Thyroid gland (tissue), 4 donors: ENCODE measurements at regions not wholly inside any gene's neighbourhood (a gene's known extent, or its start where the extent isn't known, plus 50 kb on each side); places are given as distances from the start of the nearest gene placed in this dataset.

Experiments
- DNase-seq, 2 donors: peaks; one replicate each; pipeline ENCODE4 v3.0.0-alpha.2; 2019
- H3K27ac ChIP-seq, 3 donors: fragments of 200-600 bp; sonication (generic); 1 replicate in 2 of 3; 2 replicates in 1 of 3; pipeline ENCODE4 v1.5.1; 2016 to 2019; ENCODE audit warnings: mild to moderate bottlenecking in 1 of 3, moderate library complexity in 1 of 3
- H3K27me3 ChIP-seq: fragments of 200-600 bp; sonication (generic); one replicate; pipeline ENCODE4 v1.5.1; 2019
- H3K36me3 ChIP-seq, 2 donors: fragments of 200-600 bp; sonication (generic); one replicate each; pipeline ENCODE4 v1.5.1; 2016 to 2019
- H3K4me1 ChIP-seq, 2 donors: fragments of 200-600 bp; sonication (generic); one replicate each; pipeline ENCODE4 v1.5.1; 2017 to 2019
- H3K4me3 ChIP-seq, 3 donors: fragments of 200-600 bp; sonication (generic); replicated peaks in 1 of 3; 1 replicate in 2 of 3; 2 replicates in 1 of 3; pipeline ENCODE4 v1.5.1; 2016; ENCODE audit warnings: mild to moderate bottlenecking in 1 of 3
- H3K9me3 ChIP-seq: fragments of 200-600 bp; sonication (generic); one replicate; pipeline ENCODE4 v1.5.1; 2017
- POLR2A ChIP-seq, 2 donors: fragments of 450-650 bp; IDR thresholded peaks; one replicate each; pipeline ENCODE4 v1.6.1; 2017; ENCODE audit warnings: antibody characterized with exemption in 2 of 2, mild to moderate bottlenecking in 2 of 2, moderate library complexity in 1 of 2
- WGBS, 2 donors: methylation state at CpG; one replicate each; pipeline ENCODE4 v1.1.5; 2017; 5-methylcytosine and 5-hydroxymethylcytosine counted together
- intact Hi-C: fragments of 100-400 bp; cut with DNase I; formaldehyde crosslinking; loops from one replicate; pipeline ENCODE4 v1.15.1; 2023
- TF ChIP-seq, protein P1 (sequence below), 6 experiments: fragments of 200-600 bp in 3 of 6; fragments of 450-650 bp in 3 of 6; sonication (generic) in 3 of 6; IDR thresholded peaks; one replicate each; pipeline ENCODE4 v1.5.1; 2016 to 2019; ENCODE audit warnings: antibody characterized with exemption in 6 of 6, mild to moderate bottlenecking in 2 of 6, inconsistent platforms in 1 of 6, moderate library complexity in 1 of 6

DNA sequence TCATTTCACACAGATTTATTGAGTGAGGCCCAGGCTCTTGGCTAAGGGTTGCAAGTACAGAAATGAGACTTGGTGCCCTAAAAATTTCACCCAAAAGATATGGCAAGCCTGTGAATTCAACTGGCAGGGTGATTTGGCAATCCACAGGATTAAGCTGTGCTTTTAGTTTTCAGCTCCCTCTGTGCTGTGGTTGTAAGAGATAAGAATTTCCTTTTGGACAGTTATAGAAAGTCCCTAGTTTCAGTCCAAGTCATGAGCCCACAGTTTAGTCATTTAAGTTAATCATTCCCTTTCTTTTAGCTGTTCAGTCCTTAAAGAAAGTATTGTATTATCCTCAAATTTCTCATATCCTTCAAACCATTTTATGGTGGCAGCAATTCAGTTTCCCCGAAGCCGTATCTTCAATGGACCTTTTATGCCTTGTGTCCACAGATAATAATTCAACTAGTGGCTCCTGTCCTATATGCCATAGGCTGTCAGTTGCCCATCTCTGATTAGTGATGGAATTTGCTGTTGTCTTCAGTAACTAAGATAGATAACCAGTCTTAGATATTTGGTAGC lies 73.4 kb upstream of the NAMPT start:
- intact Hi-C loops: no loop called here
- Histone ChIP-seq H3K9me3 (no peaks in the 10 kb centered on the region), H3K27me3 (no peaks in the 10 kb centered on the region), H3K4me1 (no peaks in the 10 kb centered on the region), H3K36me3 (no peaks in the 10 kb centered on the region), H3K27ac (no peak overlapping the region), H3K4me3 (no peak overlapping the region)
- no peak for TF ChIP-seq POLR2A (IDR thresholded peaks at IDR 0.05)
- DNase-seq: no peak
- WGBS, 2 donors: 81 to 82% methylated on average over 2 of the region's 2 CpGs

- Histone ChIP-seq H3K27ac (no peak overlapping the region), H3K36me3 (no peaks in the 10 kb centered on the region), H3K27me3 (no peaks in the 10 kb centered on the region), H3K4me3 (no peak overlapping the region), H3K4me1 (no peaks in the 10 kb centered on the region), H3K9me3 (no peaks in the 10 kb centered on the region)
- DNase-seq: no peak
- no peak for TF ChIP-seq POLR2A (IDR thresholded peaks at IDR 0.05)
- 82 to 87% methylated on average over 4 of the region's 4 CpGs for WGBS, 2 donors
- intact Hi-C loops: no loop called here
Measured at GRCh38 chr7:106357675-106358074, 72.9 kb upstream of the NAMPT start.

DNA sequence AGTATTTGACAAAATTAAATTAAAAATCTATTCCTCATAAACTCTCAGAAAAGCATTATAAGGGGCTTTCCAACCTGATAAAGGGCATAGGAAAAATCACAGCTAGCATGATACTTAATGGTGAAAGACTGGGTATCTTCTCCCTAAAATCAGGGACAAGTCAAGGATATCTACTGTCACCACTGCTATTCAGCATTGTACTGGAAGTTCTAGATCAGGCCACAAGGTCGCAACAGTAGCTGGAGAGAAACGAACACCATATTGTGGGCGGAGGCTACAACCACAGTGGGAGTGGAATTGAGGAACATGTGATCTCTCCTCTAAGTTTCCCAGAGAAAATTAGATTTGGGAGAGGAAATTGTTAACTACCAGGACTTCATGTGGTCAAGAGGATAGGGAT lies 70.0 kb upstream of the NAMPT start:
- no peaks in the 10 kb centered on the region for H3K9me3 ChIP-seq
- DNase-seq: no peak
- H3K27me3 ChIP-seq: no peaks in the 10 kb centered on the region
- intact Hi-C loops: no loop called here
- H3K4me1 ChIP-seq: no peaks in the 10 kb centered on the region
- no peak overlapping the region for H3K4me3 ChIP-seq
- no peaks in the 10 kb centered on the region for H3K36me3 ChIP-seq
- TF ChIP-seq POLR2A (IDR thresholded peaks at IDR 0.05): no peak
- TF ChIP-seq, protein P1, sequence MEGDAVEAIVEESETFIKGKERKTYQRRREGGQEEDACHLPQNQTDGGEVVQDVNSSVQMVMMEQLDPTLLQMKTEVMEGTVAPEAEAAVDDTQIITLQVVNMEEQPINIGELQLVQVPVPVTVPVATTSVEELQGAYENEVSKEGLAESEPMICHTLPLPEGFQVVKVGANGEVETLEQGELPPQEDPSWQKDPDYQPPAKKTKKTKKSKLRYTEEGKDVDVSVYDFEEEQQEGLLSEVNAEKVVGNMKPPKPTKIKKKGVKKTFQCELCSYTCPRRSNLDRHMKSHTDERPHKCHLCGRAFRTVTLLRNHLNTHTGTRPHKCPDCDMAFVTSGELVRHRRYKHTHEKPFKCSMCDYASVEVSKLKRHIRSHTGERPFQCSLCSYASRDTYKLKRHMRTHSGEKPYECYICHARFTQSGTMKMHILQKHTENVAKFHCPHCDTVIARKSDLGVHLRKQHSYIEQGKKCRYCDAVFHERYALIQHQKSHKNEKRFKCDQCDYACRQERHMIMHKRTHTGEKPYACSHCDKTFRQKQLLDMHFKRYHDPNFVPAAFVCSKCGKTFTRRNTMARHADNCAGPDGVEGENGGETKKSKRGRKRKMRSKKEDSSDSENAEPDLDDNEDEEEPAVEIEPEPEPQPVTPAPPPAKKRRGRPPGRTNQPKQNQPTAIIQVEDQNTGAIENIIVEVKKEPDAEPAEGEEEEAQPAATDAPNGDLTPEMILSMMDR (IDR thresholded peaks at IDR 0.05): no peak
- 90% methylated on average over 3 of the region's 3 CpGs for WGBS, 2 donors
- no peak overlapping the region for H3K27ac ChIP-seq

GRCh38 chr7:106353944-106354343 lies 69.2 kb upstream of the NAMPT start:
- no peaks in the 10 kb centered on the region for H3K4me1 ChIP-seq
- no peak overlapping the region for H3K27ac ChIP-seq
- H3K27me3 ChIP-seq: no peaks in the 10 kb centered on the region
- no peak overlapping the region for H3K4me3 ChIP-seq
- H3K9me3 ChIP-seq: no peaks in the 10 kb centered on the region
- WGBS, 2 donors: 2 to 56% methylated on average over 1 of the region's 1 CpG
- H3K36me3 ChIP-seq: no peaks in the 10 kb centered on the region
- intact Hi-C loops: no loop called here
- no peak for DNase-seq
- TF ChIP-seq POLR2A (IDR thresholded peaks at IDR 0.05): no peak

GRCh38 chr7:106348231-106348630 lies 63.4 kb upstream of the NAMPT start:
- DNase-seq: no peak
- no peaks in the 10 kb centered on the region for H3K36me3 ChIP-seq
- intact Hi-C loops: no loop called here
- no peaks in the 10 kb centered on the region for H3K9me3 ChIP-seq
- no peak overlapping the region for H3K27ac ChIP-seq
- no peaks in the 10 kb centered on the region for H3K27me3 ChIP-seq
- TF ChIP-seq POLR2A (IDR thresholded peaks at IDR 0.05): no peak
- TF ChIP-seq, protein P1 (IDR thresholded peaks at IDR 0.05): no peak
- H3K4me1 ChIP-seq: no peaks in the 10 kb centered on the region
- no peak overlapping the region for H3K4me3 ChIP-seq

DNA sequence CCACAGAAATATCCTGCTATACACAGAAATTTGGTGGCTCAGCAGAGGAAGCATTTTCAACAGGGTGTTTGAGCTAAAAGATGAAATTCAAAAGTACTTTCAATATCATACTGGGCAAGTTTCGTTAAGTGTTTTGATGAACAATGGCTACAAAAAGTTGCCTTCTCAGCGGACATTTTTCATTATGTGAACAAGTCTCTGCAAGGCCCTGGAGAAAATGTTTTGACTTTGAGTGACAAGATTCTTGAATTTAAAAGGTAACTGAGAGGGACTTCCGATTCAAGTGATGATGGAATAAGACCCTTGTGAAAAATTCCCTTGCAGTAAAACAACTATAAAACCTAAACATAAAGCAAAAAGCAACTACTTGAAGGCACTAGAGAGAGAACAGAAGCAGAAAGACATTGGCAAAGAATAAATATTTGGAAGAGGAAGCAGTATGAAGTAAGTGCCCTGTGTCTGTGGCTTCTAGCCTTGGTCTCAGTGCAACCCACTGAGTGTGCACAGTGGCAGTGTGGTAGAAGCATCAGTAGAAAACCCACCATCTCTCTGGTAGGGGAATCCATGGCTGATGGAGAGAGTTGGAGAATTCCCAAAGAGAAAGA lies 62.5 kb upstream of the NAMPT start:
- WGBS, 2 donors: 52 to 53% methylated on average over 3 of the region's 3 CpGs
- Histone ChIP-seq H3K27ac (no peak overlapping the region), H3K27me3 (no peaks in the 10 kb centered on the region), H3K4me1 (no peaks in the 10 kb centered on the region), H3K36me3 (no peaks in the 10 kb centered on the region), H3K9me3 (no peaks in the 10 kb centered on the region), H3K4me3 (no peak overlapping the region)
- intact Hi-C loops: no loop called here
- DNase-seq: no peak
- TF ChIP-seq, protein P1 (IDR thresholded peaks at IDR 0.05): no peak
- no peak for TF ChIP-seq POLR2A (IDR thresholded peaks at IDR 0.05)
